ENCODE measurements at regions not wholly inside any gene's neighbourhood (a gene's known extent, or its start where the extent isn't known, plus 50 kb on each side); places are given as distances from the start of the nearest gene placed in this dataset.

- DNase-seq (ENCODE audit: insufficient read length, low spot score) (no peak), FAIRE-seq (no peak)
Measured at GRCh38 chr20:24738058-24738775, 210.9 kb upstream of the CST7 start.

- DNase-seq (ENCODE audit: insufficient read length, low spot score), result no peak
- no peak for FAIRE-seq
Measured at GRCh38 chr20:24738981-24739633, 210.0 kb upstream of the CST7 start.

GRCh38 chr20:24739746-24740145, 209.3 kb upstream of the CST7 start:
- DNase-seq (ENCODE audit: insufficient read length, low spot score), result no peak
- no peak for FAIRE-seq

GRCh38 chr20:24741493-24742072, 207.5 kb upstream of the CST7 start:
- no peak for FAIRE-seq

GRCh38 chr20:24742436-24742835, 206.6 kb upstream of the CST7 start:
- DNase-seq (ENCODE audit: insufficient read length, low spot score) (no peak), FAIRE-seq (no peak)

More at GRCh38 chr20:24741493-24742072, 207.5 kb upstream of the CST7 start:
- no peak for DNase-seq (ENCODE audit: insufficient read length, low spot score)

GRCh38 chr20:24742989-24743388, 206.1 kb upstream of the CST7 start:
- no peak for DNase-seq (ENCODE audit: insufficient read length, low spot score)
- FAIRE-seq, result no peak

GRCh38 chr20:24743641-24744040, 205.4 kb upstream of the CST7 start:
- FAIRE-seq, result no peak

GRCh38 chr20:24744747-24745146, 204.3 kb upstream of the CST7 start:
- FAIRE-seq, result no peak
- no peak for DNase-seq (ENCODE audit: insufficient read length, low spot score)

More at GRCh38 chr20:24743641-24744040, 205.4 kb upstream of the CST7 start:
- DNase-seq (ENCODE audit: insufficient read length, low spot score), result no peak

GRCh38 chr20:24745206-24745605, 203.9 kb upstream of the CST7 start:
- FAIRE-seq, result no peak

GRCh38 chr20:24745617-24746350, 203.3 kb upstream of the CST7 start:
- no peak for DNase-seq (ENCODE audit: insufficient read length, low spot score)
- FAIRE-seq, result no peak

More at GRCh38 chr20:24745206-24745605, 203.9 kb upstream of the CST7 start:
- DNase-seq (ENCODE audit: insufficient read length, low spot score), result no peak

- FAIRE-seq, result no peak
- no peak for DNase-seq (ENCODE audit: insufficient read length, low spot score)
Measured at GRCh38 chr20:24746351-24746685, 202.8 kb upstream of the CST7 start.

GRCh38 chr20:24747010-24747712, 201.9 kb upstream of the CST7 start:
- FAIRE-seq (no peak), DNase-seq (ENCODE audit: insufficient read length, low spot score) (no peak)

GRCh38 chr20:24747881-24748595, 201.0 kb upstream of the CST7 start:
- no peak for FAIRE-seq

GRCh38 chr20:24751551-24751950, 197.5 kb upstream of the CST7 start:
- DNase-seq (ENCODE audit: insufficient read length, low spot score) (no peak), FAIRE-seq (no peak)

More at GRCh38 chr20:24747881-24748595, 201.0 kb upstream of the CST7 start:
- no peak for DNase-seq (ENCODE audit: insufficient read length, low spot score)

GRCh38 chr20:24752612-24753011, 196.5 kb upstream of the CST7 start:
- no peak for FAIRE-seq
- DNase-seq (ENCODE audit: insufficient read length, low spot score), result no peak

- FAIRE-seq (no peak), DNase-seq (ENCODE audit: insufficient read length, low spot score) (no peak)
Measured at GRCh38 chr20:24753130-24753529, 195.9 kb upstream of the CST7 start.

GRCh38 chr20:24754691-24755090, 194.4 kb upstream of the CST7 start:
- FAIRE-seq (no peak), DNase-seq (ENCODE audit: insufficient read length, low spot score) (no peak)

- DNase-seq (ENCODE audit: insufficient read length, low spot score), result no peak
- no peak for FAIRE-seq
Measured at GRCh38 chr20:24755411-24755922, 193.6 kb upstream of the CST7 start.

- DNase-seq (ENCODE audit: insufficient read length, low spot score), result no peak
- no peak for FAIRE-seq
Measured at GRCh38 chr20:24756292-24757025, 192.6 kb upstream of the CST7 start.

Data from HTR-8/SVneo (cell line).